Stimulated activated CD4-positive, alpha-beta T cell treated with anti-CD3 and anti-CD28 coated beads, Interleukin-2, amount 100 ng/mL, for 48 hours (primary cell): ENCODE measurements at regions not wholly inside any gene's neighbourhood (a gene's known extent, or its start where the extent isn't known, plus 50 kb on each side); places are given as distances from the start of the nearest gene placed in this dataset.
"Not testable (repeated sequence)": the region's sequence is repeated elsewhere in the genome, so short reads cannot be mapped to it uniquely, and the experiment has no call there.

Experiments
- DNase-seq, 2 donors: peaks; one replicate each; pipeline ENCODE4 v3.0.0-alpha.2; 2020

DNA sequence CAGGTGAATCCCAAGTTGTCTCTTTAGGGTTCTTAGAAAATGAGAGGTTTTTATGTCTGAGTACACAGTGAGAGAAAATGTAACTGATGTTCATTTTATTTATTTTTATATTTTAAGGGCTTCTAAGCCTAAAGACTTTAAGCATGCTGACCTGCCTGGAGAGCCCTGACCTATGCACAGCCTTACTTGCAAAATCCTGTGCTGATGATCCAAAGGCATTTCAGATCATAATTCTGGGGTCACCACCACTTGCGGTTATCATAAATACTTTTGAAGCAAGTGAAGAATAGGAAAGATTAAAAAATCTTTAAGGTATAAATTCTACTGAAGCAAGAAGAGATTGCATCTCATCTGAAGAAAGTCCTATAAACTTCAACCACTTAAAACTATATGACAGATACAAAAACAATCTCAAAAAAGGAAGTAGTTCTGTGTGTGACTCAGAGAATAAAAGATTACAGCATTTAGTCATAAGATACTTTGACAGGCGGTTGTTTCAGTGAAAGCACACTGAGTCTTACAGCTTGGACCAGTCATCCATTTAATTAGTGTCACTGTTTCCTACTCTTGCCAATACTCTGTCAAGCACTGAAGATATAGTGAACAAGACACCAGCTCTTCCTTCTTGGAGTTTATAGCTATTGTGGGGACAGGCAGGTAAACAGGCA is 245.2 kb upstream of the DIPK2B start:
- no peak for DNase-seq

DNA sequence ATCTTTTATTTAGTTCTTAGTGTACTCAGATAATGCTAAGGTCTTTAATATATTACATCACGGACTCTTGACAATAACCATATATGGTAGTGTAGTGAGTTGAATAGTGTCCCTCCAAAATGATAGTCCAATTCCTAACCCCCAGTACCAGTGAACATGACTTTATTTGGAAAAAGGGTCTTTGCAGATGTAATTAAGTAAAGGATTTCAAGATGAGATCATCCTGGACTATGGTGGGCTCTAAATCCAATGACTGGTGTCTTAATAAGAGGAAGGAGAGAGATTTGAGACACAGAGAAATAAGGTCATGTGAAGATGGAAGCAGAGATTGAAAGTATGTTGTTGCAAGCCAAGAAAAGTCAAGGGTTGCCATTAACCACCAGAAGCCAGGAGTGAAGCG is 236.5 kb upstream of the DIPK2B start:
- no peak for DNase-seq

DNA sequence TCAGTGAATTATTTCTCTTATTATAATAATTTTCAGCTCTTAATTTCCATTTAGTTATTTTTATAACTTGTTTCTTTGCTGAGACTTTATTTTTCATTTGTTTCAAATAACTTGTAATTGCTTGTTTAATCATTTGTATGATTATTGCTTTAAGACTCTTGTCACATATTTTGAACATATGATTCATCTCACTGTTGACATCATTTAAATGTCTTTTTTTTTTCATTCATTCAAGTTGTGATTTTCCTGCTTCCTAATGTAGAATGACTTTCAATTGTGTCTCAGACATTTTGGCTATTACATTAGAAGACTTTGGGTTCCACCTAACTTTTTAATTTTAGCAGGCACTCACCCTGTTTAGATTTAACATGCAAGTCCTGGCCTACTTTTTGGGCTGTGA is 234.8 kb upstream of the DIPK2B start:
- DNase-seq: no peak

DNA sequence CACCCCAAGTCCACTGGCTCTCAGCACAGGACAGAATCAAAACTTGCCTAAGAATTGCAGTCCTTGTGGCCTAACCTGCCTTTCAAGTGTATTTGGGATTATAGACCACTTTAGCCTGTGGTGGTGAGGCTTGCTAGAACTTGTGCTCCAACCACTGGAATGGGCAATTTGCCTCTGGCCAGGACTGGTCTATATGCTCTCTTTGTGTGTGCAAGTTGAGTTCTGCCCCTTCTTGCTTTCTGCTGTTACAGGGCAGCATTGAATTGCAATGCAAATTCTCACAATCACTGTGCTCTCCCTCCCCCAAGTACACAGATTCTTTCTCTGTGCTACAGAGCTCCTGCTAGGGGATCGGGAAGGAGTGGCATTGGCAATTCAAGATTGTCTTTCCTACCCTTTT is 233.6 kb upstream of the DIPK2B start:
- DNase-seq: no peak

DNA sequence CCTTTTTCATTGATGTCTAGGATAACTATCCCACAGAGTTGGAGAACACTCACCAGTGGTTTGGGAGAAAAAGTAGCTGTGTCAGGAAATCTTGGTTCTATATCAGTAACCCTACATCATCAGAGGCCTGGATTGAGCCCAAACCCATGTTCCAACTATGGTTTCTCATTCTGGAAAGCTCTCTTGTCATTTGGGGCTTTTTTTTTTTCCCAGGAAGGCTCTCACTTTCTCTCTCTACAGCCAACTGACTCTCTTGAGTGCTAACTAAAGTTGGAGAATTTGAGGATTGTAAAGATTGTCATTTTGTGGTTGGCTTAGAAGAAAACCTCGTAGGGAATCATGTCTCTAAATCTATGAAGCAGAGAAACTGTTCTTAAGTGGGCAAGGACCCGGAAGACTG is 228.2 kb upstream of the DIPK2B start:
- DNase-seq: no peak

DNA sequence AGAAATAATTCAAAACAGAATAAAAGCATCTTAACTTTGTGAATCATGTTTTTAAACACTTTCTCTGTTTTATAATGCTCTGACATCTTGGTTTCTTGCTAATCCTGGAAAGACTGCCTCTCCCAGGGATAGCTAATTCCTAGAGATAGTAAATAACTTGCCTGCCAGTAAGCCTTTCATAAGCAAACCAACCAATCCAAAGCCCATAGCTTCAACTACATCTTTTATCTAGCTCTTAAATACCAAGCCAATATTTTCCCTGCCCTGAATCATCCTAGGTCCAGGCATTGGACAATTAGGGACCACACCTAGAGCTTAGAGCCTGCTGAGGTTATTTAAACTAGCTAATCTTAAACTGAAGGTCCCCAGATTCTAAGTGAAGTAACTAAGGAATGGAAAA is 223.7 kb upstream of the DIPK2B start:
- no peak for DNase-seq

DNA sequence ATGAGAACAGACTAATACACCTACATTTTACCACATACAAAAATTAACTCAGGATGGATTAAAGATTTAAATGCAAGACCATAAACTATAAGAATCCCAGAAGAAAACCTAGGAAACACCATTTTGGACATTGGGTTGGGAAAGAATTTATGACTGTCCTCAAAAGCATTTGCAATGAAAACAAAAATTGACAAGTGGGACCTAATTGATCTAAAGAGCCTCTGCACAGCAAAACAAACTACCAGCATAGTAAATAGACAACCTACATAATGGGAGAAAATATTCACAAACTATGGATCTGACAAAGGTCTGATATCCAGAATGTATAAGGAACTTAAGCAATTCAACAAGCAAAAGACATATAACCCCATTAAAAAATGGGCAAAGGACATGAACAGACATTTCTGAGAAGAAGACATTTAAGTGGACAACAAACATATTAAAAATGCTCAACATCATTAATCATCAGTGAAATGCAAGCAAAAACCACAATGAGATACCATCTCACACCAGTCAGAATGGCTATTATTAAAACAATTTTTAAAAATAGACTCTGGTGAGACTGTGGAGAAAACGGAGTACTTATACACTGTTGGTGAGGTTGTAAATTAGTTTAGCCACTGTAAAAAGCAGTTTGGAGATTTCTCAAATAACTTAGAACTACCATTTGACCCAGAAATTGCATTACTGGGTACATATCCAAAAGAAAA is 221.7 kb upstream of the DIPK2B start:
- DNase-seq: no peak

DNA sequence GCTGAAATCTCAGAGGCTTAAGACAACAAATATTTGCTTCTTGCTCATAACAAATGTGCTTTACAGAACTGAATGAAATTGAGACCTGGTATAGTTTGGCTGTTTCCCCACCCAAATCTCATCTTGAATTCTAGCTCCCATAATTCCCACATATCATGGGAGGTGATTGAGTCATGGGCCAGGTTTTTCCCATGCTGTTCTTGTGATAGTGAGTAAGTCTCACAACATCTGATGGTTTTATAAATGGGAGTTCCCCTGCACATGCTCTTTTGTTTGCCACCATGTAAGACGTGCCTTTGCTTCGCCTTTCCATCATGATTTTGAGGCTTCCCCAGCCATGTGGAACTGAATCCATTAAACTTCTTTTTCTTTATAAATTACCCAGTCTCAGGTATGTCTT is 221.1 kb upstream of the DIPK2B start:
- DNase-seq: no peak

DNA sequence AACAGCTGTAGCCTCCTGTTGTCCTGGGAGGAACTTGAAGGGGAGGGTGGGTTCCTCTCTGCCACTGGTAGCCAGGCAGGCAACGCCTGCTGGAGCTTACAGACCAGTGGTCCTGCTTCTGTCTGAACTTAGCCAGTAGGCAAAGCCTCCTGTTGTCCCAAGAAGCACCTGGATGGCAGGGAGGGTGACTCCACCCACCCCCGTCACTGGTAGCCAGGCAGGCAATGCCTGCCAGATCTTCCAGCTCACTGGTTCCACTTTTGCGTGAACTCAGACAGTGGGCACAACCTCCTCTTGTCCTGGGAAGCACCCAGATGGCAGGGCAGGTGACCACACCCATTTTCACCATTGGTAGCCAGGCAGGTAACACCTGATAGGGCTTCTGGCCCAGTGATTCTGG is 203.5 kb upstream of the DIPK2B start:
- DNase-seq: no peak

DNA sequence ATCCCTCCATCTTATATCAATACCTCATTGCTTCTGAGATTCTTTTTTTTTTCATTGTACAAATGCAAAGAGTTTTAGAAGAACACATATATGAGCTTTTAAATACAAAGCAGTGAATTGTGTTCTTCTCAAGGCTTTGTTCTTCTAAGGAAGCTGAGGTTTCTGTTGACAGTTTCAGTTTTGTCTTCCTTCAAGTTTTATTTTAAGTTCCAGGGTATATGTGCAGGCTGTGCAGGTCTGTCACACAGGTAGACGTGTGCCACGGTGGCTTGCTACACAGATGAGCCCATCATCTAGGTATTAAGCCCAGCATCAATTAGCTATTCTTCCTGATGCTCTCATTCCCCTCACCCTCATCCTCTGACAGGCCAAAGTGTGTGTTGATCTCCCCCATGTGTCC is 201.2 kb upstream of the DIPK2B start:
- no peak for DNase-seq

DNA sequence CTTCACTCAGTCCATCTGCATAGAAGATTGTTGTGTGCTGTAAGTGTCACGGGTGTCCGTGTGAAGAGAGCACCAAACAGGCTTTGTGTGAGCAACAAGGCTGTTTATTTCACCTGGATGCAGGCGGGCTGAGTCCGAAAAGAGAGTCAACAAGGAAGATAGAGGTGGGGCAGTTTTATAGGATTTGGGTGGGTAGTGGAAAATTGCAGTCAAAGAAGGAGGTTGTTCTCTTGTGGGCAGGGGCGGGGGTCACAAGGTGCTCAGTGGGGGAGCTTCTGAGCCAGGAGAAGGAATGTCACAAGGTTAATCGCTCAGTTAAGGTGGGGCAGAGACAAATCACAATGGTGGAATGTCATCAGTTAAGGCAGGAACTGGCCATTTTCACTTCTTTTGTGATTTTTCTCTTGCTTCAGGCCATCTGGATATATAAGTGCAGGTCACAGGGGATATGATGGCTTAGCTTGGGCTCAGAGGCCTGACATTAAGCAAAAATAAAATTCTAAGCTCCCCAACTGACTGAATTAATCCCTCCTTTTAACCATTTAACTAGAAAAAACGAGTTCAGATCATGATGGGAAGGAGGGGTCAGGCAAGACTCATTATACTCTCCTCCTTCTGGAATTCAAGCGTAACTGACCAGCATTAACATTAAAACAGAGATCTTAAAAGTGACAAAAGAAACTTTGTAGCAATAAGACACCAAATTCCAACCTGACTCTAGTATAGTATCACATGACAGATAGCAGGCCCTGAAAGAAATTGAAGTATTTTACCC is 200.5 kb upstream of the DIPK2B start:
- not testable (repeated sequence) for DNase-seq

DNA sequence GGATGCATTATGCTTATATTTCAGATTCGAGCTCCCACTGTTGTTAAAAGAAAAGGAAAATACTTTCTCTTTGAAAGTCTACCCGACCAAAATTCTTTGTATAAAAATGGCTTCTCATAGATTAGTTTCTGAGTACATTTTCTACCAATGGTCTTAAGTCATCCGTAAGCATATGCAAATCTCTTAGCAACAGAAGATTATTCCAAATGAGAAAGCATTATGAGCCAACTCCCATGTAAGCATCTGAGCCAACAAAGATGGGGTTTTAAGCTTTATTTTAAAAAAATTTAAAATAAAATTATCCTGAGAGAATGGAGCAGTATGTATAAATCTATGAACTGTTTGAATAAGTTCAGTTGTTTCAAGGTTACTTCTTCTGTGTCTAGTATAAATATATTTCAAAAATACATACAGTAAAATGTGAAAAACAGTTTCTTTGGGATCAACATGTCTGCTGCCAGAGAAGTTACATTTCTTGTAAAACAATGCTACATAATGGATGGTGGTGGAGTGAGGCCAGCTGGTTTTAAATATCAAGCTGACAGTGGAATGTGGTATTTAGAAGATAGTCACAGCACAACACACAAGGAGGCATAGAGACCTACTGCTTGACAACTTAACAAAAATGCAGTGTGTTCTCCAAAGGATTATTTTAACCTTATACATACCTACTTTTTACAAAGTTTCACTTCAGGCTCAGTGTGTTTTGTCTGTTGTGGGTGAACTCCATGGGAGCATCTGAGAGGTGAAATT is 199.5 kb upstream of the DIPK2B start:
- no peak for DNase-seq

DNA sequence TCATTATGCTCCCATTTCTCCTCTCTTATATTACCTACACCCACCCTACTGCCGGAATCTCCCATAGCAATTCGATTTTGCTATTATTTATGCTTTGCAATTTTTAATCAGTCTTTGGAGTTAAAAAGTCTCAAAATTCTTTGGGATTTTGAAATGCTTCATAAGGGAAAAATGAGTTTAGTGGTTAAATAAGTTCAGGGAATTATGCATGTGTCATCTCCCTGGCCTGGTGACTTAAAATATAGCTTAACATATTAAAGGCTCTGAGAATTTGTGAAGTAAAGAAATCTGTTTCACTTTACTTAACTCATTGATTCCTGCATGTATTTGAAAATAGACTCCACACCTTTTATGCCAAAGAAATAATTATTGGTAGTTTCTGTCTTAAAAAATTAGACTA is 185.1 kb upstream of the DIPK2B start:
- no peak for DNase-seq

DNA sequence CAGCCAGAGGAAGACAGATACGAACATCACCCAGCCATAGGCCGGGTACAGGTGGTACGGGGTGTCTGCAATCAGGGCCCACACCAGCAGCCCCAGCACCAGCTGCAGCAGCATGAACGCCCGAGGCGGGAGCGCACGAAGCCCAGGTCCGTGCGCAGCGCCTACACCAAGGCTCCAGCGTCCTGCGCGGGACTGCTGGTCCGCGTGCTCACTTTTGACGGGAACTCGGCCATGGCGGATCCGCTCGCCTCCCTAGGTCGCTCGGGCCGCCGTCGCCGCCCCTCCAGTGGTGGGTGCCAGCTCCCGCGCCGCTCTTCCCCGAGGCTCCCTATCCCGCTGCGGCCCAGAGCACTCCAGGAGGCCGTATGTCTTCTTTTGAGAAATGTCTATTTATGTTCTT is 181.2 kb upstream of the DIPK2B start:
- no peak for DNase-seq

DNA sequence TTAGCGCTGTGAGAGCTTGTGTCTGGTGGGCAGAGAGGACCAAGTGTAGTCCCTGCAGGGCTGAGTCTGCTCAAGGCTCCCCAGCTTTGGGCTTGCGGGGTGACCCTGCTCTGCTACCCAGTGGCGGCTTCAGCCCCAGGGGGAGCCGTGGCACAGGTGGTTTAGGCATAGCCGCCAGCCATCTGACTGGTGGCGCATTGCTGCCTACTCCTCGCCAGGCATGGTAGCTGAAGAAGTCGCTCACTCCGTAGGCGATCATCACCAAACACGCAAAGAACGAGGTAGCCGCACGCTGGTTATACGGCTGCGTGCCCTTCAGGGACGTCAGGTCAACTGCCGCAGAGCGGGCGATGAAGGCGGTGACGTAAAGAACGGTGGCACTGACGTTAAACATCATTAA is 180.7 kb upstream of the DIPK2B start:
- DNase-seq: no peak

DNA sequence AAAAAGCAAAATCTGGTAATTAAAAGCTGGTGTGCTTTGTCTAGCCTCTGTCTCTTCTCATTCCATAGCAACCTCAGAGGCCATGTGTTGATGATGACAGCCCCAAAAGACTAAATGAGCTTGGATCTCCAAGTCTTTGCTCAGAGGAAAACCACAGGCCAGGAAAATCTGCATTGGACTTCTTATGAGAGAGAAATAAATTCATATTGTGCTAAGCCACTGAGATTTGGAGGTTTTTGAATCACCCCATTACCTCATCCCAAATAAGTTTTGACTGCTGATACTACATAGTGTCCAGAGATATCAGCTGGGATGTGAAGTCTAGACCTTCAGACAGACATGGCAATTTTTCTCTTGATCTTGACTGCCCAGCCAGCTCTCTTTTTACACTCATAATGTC is 178.6 kb upstream of the DIPK2B start:
- no peak for DNase-seq

DNA sequence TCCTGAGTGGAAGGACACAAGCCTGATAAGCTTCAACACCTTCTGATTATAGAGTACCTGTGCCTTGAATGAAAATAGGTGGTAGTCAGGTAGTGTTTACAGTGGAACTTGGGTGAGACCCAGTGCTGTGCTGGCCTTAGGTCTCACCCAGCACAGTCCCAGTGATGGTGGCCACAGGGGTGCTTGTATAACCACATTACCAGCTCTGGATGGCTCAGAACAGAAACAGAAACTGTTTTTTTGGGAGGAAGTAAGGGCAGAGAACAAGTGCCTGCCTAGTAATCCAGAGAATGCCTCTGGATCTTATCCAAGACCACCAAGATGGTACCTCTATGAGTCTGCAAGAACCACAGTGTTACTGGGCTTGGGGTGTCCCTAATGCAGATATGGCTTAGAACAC is 171.5 kb upstream of the DIPK2B start:
- DNase-seq: no peak

DNA sequence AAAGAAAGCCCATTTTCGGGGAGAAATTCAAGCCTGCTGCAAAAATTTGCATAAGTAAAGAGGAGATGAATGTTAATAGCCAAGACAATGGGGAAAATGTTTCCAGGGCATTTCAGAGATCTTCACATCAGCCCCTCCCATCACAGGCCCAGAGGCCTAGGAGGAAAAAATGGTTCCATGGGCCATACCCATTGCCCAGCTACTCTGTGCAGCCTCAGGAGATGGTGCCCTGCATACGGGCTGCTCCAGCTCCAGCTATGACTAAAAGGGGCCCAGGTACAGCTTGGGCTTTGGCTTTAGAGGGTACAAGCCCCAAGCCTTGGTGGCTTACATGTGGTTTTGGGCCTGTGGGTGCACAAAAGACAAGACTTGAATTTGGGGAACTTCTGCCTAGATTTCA is 168.0 kb upstream of the DIPK2B start:
- no peak for DNase-seq

DNA sequence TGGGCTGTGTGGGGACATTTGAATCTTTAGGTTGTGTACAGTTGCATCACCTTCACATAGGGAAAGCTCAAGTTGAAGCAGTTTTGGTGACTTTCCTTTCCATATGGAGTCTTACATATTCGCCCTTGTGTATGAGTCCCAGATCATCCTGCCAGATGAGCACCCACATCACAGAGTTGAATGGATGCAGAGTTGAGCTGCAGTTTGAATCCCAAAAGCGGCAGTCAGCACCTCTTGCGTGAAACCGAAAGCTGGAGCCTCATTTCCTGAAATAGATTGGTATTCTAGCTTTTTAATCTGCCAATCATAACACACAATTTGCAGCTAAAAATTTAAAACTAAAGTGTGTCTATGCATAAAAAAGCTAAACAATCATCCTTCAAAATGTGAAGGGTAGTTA is 162.9 kb upstream of the DIPK2B start:
- no peak for DNase-seq

DNA sequence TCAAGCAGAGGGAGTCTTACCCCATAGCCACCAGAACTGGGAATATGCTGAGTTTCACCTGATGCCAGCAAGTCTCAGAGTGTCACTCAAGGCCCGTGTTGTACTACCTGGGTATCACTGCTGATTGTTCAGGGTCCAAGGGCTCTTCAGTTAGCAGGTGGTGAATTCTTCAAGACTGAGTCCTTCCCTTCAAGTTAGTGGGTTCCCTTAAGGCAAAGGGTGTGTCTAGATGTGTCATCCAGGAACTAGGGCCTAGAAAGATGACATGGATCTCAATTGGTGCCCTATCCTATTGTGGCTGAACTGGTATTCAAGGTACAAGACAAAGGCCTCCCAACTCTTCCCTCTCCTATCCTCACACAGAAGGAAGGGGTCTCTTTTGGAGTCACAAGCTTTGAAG is 159.9 kb upstream of the DIPK2B start:
- DNase-seq: no peak

DNA sequence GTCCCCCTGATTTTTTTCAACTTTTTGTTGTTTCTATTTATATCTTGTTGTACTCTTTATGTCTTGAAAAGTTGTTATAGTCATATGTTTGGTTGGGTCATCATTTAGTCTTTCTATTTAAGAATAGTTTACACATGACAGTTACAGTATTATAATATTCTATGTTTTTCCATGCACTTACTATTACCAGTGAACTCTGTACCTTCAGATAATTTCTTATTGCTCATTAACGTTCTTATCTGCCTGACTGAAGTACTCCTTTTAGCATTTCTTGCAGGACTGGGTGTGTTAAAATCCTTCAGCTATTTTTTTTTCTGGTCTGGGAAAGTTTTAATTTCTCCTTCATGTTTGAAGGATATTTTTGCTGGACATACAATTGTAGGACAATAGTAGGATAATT is 157.7 kb upstream of the DIPK2B start:
- no peak for DNase-seq

DNA sequence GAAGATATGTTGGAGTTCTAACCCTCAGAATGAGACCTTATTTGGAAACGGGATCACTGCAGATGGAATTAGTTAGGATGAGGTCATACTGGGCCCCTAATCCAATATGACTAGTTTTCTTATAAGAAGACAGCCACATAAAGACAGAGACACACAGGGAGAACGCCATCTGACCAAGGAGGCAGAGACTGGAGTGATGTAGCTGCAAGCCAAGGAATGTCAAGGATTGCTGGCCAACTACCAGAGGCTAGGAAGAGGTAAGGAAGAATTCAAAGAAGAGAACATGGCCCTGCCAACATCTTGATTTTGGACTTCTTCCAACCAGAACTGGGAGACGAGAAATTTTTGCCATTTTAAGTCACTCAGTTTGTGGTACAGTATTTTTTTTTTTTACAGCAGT is 152.8 kb upstream of the DIPK2B start:
- DNase-seq: no peak

DNA sequence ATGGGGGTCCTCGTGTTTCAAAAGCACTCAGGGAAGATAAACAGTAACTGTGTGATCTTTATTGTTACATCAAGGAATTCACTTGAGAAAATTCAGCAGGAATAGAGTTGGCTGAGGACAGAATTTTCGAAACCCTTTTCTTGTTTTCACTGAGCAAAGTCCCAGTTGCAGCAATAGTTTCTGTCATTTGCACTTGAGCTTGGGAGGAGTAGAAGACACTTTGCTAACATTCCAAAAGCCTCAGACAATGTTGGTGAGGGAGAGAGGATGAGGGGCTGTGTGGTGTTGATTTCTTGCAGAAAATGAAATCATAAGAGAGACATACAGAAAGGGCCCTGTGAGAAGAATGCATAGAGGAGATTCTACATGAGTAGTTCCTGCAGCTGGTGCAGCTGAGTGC is 151.9 kb upstream of the DIPK2B start:
- no peak for DNase-seq

DNA sequence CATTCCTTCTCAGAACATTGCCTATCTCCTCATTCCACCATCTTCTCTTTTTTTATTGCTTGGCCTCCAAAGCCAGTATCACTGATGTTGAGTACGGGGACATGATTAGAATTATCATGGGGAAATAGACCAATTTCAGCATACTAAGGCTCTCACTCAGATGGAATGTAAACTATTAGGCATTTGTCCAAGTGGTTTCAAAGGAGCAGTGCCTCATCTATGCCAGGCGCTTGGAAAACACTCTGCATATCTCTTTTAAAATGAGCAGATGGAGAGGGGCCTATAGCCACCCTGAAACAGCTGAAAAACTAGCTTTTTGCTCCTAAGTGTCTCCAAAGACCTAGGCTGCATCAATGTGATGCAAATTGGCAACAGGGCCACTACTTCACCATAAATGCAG is 150.8 kb upstream of the DIPK2B start:
- no peak for DNase-seq
